ENCODE measurements at regions not wholly inside any gene's neighbourhood (a gene's known extent, or its start where the extent isn't known, plus 50 kb on each side); places are given as distances from the start of the nearest gene placed in this dataset.
"Not testable (repeated sequence)": the region's sequence is repeated elsewhere in the genome, so short reads cannot be mapped to it uniquely, and the experiment has no call there.

- H3K27ac ChIP-seq, result no peak overlapping the region
- TF ChIP-seq ZFX (IDR thresholded peaks at IDR 0.05) (no peak), CTCF (conservative IDR thresholded peaks at IDR 0.05) (no peak)
These were observed 496.5 kb upstream of the SOX11 start for GRCh38 chr2:5195636-5196035.

GRCh38 chr2:5203134-5203755, 488.9 kb upstream of the SOX11 start:
- H3K27ac ChIP-seq, result no peak overlapping the region
- TF ChIP-seq ZFX (IDR thresholded peaks at IDR 0.05), result no peak
- no peak for TF ChIP-seq CTCF (conservative IDR thresholded peaks at IDR 0.05)

GRCh38 chr2:5206742-5207141, 485.4 kb upstream of the SOX11 start:
- not testable (repeated sequence) for H3K27ac ChIP-seq

GRCh38 chr2:5215989-5216607, 476.1 kb upstream of the SOX11 start:
- TF ChIP-seq ZFX (IDR thresholded peaks at IDR 0.05) (no peak), CTCF (conservative IDR thresholded peaks at IDR 0.05) (no peak)
- H3K27ac ChIP-seq, result no peak overlapping the region

GRCh38 chr2:5227062-5227699, 465.0 kb upstream of the SOX11 start:
- H3K27ac ChIP-seq, result no peak overlapping the region
- no peak for TF ChIP-seq CTCF (conservative IDR thresholded peaks at IDR 0.05)
- no peak for TF ChIP-seq ZFX (IDR thresholded peaks at IDR 0.05)

- TF ChIP-seq ZFX (IDR thresholded peaks at IDR 0.05) (no peak), CTCF (conservative IDR thresholded peaks at IDR 0.05) (no peak)
- H3K27ac ChIP-seq, result no peak overlapping the region
These were observed 462.6 kb upstream of the SOX11 start for GRCh38 chr2:5229574-5229973.

GRCh38 chr2:5230444-5230843, 461.7 kb upstream of the SOX11 start:
- no peak overlapping the region for H3K27ac ChIP-seq
- no peak for TF ChIP-seq ZFX (IDR thresholded peaks at IDR 0.05)
- no peak for TF ChIP-seq CTCF (conservative IDR thresholded peaks at IDR 0.05)

Data from C4-2B (cell line).